ENCODE measurements at regions not wholly inside any gene's neighbourhood (a gene's known extent, or its start where the extent isn't known, plus 50 kb on each side); places are given as distances from the start of the nearest gene placed in this dataset.

GRCh38 chr15:72912121-72912520, 128.6 kb upstream of the ADPGK start:
- Mint-ChIP-seq H3K36me3 (ENCODE audit: low read depth) (no peaks in the 10 kb centered on the region), H3K4me1 (no peaks in the 10 kb centered on the region), H3K9me3 (no peaks in the 10 kb centered on the region), H3K27ac (no peak overlapping the region), H3K4me3 (no peak overlapping the region), H3K27me3 (peaks cover 11% of the 10 kb centered on the region)
- CTCF ChIA-PET: no interaction called here
- TF ChIP-seq CTCF (IDR thresholded peaks at IDR 0.05): no peak
- POLR2A ChIA-PET: no interaction called here
- DNase-seq: no peak
- ATAC-seq (ENCODE audit: low read depth): no peak
- intact Hi-C loops (cut with micrococcal nuclease): no loop called here

GRCh38 chr15:72911626-72912025, 128.1 kb upstream of the ADPGK start:
- no peaks in the 10 kb centered on the region for H3K9me3 Mint-ChIP-seq
- ChIA-PET POLR2A (no interaction called here), CTCF (no interaction called here)
- DNase-seq (no peak), ATAC-seq (ENCODE audit: low read depth) (no peak)
- H3K36me3 Mint-ChIP-seq (ENCODE audit: low read depth): no peaks in the 10 kb centered on the region
- H3K4me3 Mint-ChIP-seq: no peak overlapping the region
- no peak overlapping the region for H3K27ac Mint-ChIP-seq
- H3K27me3 Mint-ChIP-seq: peaks cover 11% of the 10 kb centered on the region
- TF ChIP-seq CTCF (IDR thresholded peaks at IDR 0.05): no peak
- intact Hi-C loops (cut with micrococcal nuclease): no loop called here
- no peaks in the 10 kb centered on the region for H3K4me1 Mint-ChIP-seq

- Mint-ChIP-seq H3K36me3 (ENCODE audit: low read depth) (no peaks in the 10 kb centered on the region), H3K27ac (no peak overlapping the region), H3K4me1 (no peaks in the 10 kb centered on the region), H3K9me3 (no peaks in the 10 kb centered on the region), H3K27me3 (peaks cover 9% of the 10 kb centered on the region), H3K4me3 (no peak overlapping the region)
- ChIA-PET POLR2A (no interaction called here), CTCF (no interaction called here)
- intact Hi-C loops (cut with micrococcal nuclease): no loop called here
- DNase-seq (no peak), ATAC-seq (ENCODE audit: low read depth) (no peak)
- TF ChIP-seq CTCF (IDR thresholded peaks at IDR 0.05): no peak
These were observed 125.2 kb upstream of the ADPGK start for GRCh38 chr15:72908713-72909112.

- POLR2A ChIA-PET: no interaction called here
- no peaks in the 10 kb centered on the region for H3K9me3 Mint-ChIP-seq
- intact Hi-C loops (cut with micrococcal nuclease): no loop called here
- ATAC-seq (ENCODE audit: low read depth) (no peak), DNase-seq (no peak)
- peaks cover 15% of the 10 kb centered on the region for H3K27me3 Mint-ChIP-seq
- no peaks in the 10 kb centered on the region for H3K4me1 Mint-ChIP-seq
- no peak overlapping the region for H3K4me3 Mint-ChIP-seq
- TF ChIP-seq CTCF (IDR thresholded peaks at IDR 0.05): no peak
- CTCF ChIA-PET: no interaction called here
- H3K36me3 Mint-ChIP-seq (ENCODE audit: low read depth): no peaks in the 10 kb centered on the region
- no peak overlapping the region for H3K27ac Mint-ChIP-seq
These were observed 124.2 kb upstream of the ADPGK start for GRCh38 chr15:72907733-72908132.

GRCh38 chr15:72902919-72903260, 119.3 kb upstream of the ADPGK start:
- CTCF ChIA-PET: no interaction called here

More at GRCh38 chr15:72902919-72903260, 119.3 kb upstream of the ADPGK start:
- Mint-ChIP-seq H3K36me3 (ENCODE audit: low read depth) (no peaks in the 10 kb centered on the region), H3K9me3 (no peaks in the 10 kb centered on the region), H3K27me3 (peaks cover 21% of the 10 kb centered on the region), H3K27ac (no peak overlapping the region), H3K4me3 (no peak overlapping the region), H3K4me1 (no peaks in the 10 kb centered on the region)
- intact Hi-C loops (cut with micrococcal nuclease): no loop called here
- TF ChIP-seq CTCF (IDR thresholded peaks at IDR 0.05): no peak
- POLR2A ChIA-PET: no interaction called here
- ATAC-seq (ENCODE audit: low read depth): no peak
- no peak for DNase-seq
